HL-60 (cell line): ENCODE measurements at regions not wholly inside any gene's neighbourhood (a gene's known extent, or its start where the extent isn't known, plus 50 kb on each side); places are given as distances from the start of the nearest gene placed in this dataset.

Source experiments
- CTCF ChIP-seq: IDR thresholded peaks from one replicate; pipeline ENCODE4 v1.5.1; 2011; ENCODE audit warnings: low read length, control low read depth, inconsistent platforms; ENCODE audit not compliant: insufficient read depth
- GABPA ChIP-seq: IDR thresholded peaks from 2 replicates; pipeline ENCODE4 v1.6.1; 2012; ENCODE audit warnings: low read depth
- POLR2AphosphoS5 ChIP-seq: IDR thresholded peaks from 2 replicates; pipeline ENCODE4 v1.6.1; 2012; ENCODE audit warnings: low read depth
- REST ChIP-seq: IDR thresholded peaks from 2 replicates; pipeline ENCODE4 v1.6.1; 2012; ENCODE audit warnings: low read depth; ENCODE audit not compliant: insufficient replicate concordance

- TF ChIP-seq REST = no peak
- no peak for TF ChIP-seq CTCF
- no peak for TF ChIP-seq GABPA
- TF ChIP-seq POLR2AphosphoS5 = no peak
Measured at GRCh38 chr10:36116731-36117130, 474.6 kb upstream of the FZD8 start.
